Stomach (tissue), 8 donors: ENCODE measurements at regions not wholly inside any gene's neighbourhood (a gene's known extent, or its start where the extent isn't known, plus 50 kb on each side); places are given as distances from the start of the nearest gene placed in this dataset.
"Not testable (repeated sequence)": the region's sequence is repeated elsewhere in the genome, so short reads cannot be mapped to it uniquely, and the experiment has no call there.

Experiments
- DNase-seq, 2 donors: peaks; one replicate each; pipeline versions ENCODE4 v3.0.0 to v3.0.0-alpha.2; 2013 to 2019
- H3K27ac ChIP-seq, 5 donors: fragments of 200-600 bp in 4 of 5; sonication (generic) in 4 of 5; one replicate each; pipeline ENCODE4 v1.5.1; 2013 to 2019; ENCODE audit warnings: mild to moderate bottlenecking in 1 of 5, moderate library complexity in 1 of 5
- H3K27me3 ChIP-seq, 3 donors: fragments of 200-600 bp; sonication (generic); one replicate each; pipeline ENCODE4 v1.5.1; 2017 to 2019; ENCODE audit warnings: mixed run types in 1 of 3
- H3K36me3 ChIP-seq, 4 donors: fragments of 200-600 bp; sonication (generic); 1 replicate in 3 of 4; 2 replicates in 1 of 4; pipeline ENCODE4 v1.5.1; 2016 to 2019
- H3K4me1 ChIP-seq, 4 donors: fragments of 200-600 bp; sonication (generic); one replicate each; pipeline ENCODE4 v1.5.1; 2016 to 2019
- H3K4me3 ChIP-seq, 4 donors: fragments of 200-600 bp; sonication (generic) in 3 of 4; one replicate each; pipeline ENCODE4 v1.5.1; 2016 to 2019; ENCODE audit warnings: mild to moderate bottlenecking in 1 of 4
- H3K9me3 ChIP-seq, 4 donors: fragments of 200-600 bp; sonication (generic); one replicate each; pipeline ENCODE4 v1.5.1; 2016 to 2019
- CTCF ChIP-seq, 7 experiments: fragments of 450-650 bp in 4 of 7; fragments of 200-600 bp in 3 of 7; sonication (generic) in 3 of 7; IDR thresholded peaks; one replicate each; pipeline ENCODE4 v1.5.1; 2016 to 2019; ENCODE audit warnings: antibody characterized with exemption in 7 of 7, control low read depth in 2 of 7, mild to moderate bottlenecking in 1 of 7
- EP300 ChIP-seq: sonication (generic); formaldehyde crosslinking; IDR thresholded peaks from one replicate; pipeline ENCODE4 v1.6.1; 2017; ENCODE audit warnings: antibody characterized with exemption
- POLR2A ChIP-seq, 4 donors: fragments of 450-650 bp; IDR thresholded peaks; one replicate each; pipeline ENCODE4 v1.6.1; 2016; ENCODE audit warnings: antibody characterized with exemption in 4 of 4, control low read depth in 2 of 4, mild to moderate bottlenecking in 1 of 4, moderate library complexity in 1 of 4
- POLR2AphosphoS5 ChIP-seq, 3 donors: sonication (generic); formaldehyde crosslinking; IDR thresholded peaks; one replicate each; pipeline ENCODE4 v1.6.1; 2016; ENCODE audit warnings: antibody characterized with exemption in 3 of 3
- WGBS, 5 donors: extraction: QIAGEN DNeasy Blood & Tissue Kit in 3 of 5; methylation state at CpG; one replicate each; pipeline versions ENCODE4 v1.1.5 to v1.1.7; 2013 to 2018; 5-methylcytosine and 5-hydroxymethylcytosine counted together
- intact Hi-C: fragments of 100-400 bp; cut with DNase I; formaldehyde crosslinking; loops from one replicate; pipeline ENCODE4 v1.15.1; 2023; ENCODE audit warnings: low total_unique reads
- donor health status: healthy with polysubstance abuse.
- donor health status: Bipolar disorder and iron deficiency.
- donor health status: healthy.

- Histone ChIP-seq H3K4me3 (no peak overlapping the region), H3K27ac (no peak overlapping the region), H3K9me3 (peaks cover 0 to 23% (median 12%) of the 10 kb centered on the region in 4 donors), H3K36me3 (no peaks in the 10 kb centered on the region), H3K27me3 (no peaks in the 10 kb centered on the region), H3K4me1 (no peaks in the 10 kb centered on the region)
- DNase-seq, result no peak
- intact Hi-C loops, result no loop called here
- 41 to 76% (median 52%) methylated on average over 4 of the region's 4 CpGs for WGBS, 5 donors
- TF ChIP-seq POLR2AphosphoS5 (IDR thresholded peaks at IDR 0.05) (no peak), EP300 (no peak), POLR2A (IDR thresholded peaks at IDR 0.05) (no peak), CTCF (IDR thresholded peaks at IDR 0.05) (no peak)
Observed at GRCh38 chr10:38209332-38209731, 115.2 kb downstream of the ZNF37A start.

DNA sequence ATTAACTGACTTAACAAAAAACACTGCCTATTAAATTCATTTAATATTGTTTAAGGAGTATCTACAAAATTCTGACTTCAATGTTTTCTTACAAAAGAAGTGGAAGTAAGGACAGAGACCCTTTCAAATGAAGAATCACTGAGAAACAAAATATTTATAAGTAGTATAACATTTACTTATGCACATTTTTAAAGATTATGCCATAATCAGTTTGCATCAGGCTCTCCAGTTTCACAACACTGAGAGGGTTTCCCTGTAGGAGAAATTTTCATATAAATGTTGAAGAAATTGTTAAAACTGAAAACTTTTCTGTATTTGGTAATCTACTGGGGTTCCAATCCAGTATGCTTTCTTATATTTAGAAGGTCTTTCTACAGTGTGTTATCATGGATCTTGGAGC lies 115.6 kb downstream of the ZNF37A start:
- intact Hi-C loops, H3K36me3 ChIP-seq, H3K4me1 ChIP-seq, H3K27me3 ChIP-seq, H3K27ac ChIP-seq, DNase-seq, H3K4me3 ChIP-seq: not testable (repeated sequence)
- H3K9me3 ChIP-seq, result peaks cover 0 to 18% (median 7%) of the 10 kb centered on the region in 4 donors

GRCh38 chr10:38212460-38212859 lies 118.3 kb downstream of the ZNF37A start:
- peaks cover 0 to 20% (median 13%) of the 10 kb centered on the region in 4 donors for H3K9me3 ChIP-seq
- H3K27ac ChIP-seq, result no peak overlapping the region
- WGBS, 5 donors, result 54 to 77% (median 69%) methylated on average over 1 of the region's 1 CpG
- intact Hi-C loops, result no loop called here
- DNase-seq, result no peak
- H3K27me3 ChIP-seq, result no peaks in the 10 kb centered on the region
- no peaks in the 10 kb centered on the region for H3K36me3 ChIP-seq
- H3K4me1 ChIP-seq, result no peaks in the 10 kb centered on the region
- no peak overlapping the region for H3K4me3 ChIP-seq
- TF ChIP-seq CTCF (IDR thresholded peaks at IDR 0.05), result no peak
- TF ChIP-seq EP300, result no peak
- TF ChIP-seq POLR2AphosphoS5 (IDR thresholded peaks at IDR 0.05), result no peak
- TF ChIP-seq POLR2A (IDR thresholded peaks at IDR 0.05), result no peak

GRCh38 chr10:38226385-38226784 lies 132.2 kb downstream of the ZNF37A start:
- no peaks in the 10 kb centered on the region for H3K4me1 ChIP-seq
- no peak for DNase-seq
- no peak overlapping the region for H3K4me3 ChIP-seq
- H3K27me3 ChIP-seq, result no peaks in the 10 kb centered on the region
- intact Hi-C loops, result no loop called here
- H3K9me3 ChIP-seq, result peaks cover 0 to 49% (median 35%) of the 10 kb centered on the region in 4 donors
- no peaks in the 10 kb centered on the region for H3K36me3 ChIP-seq
- WGBS, 5 donors, result 66 to 85% (median 81%) methylated on average over 2 of the region's 2 CpGs
- TF ChIP-seq EP300 (no peak), CTCF (IDR thresholded peaks at IDR 0.05) (no peak), POLR2AphosphoS5 (IDR thresholded peaks at IDR 0.05) (no peak), POLR2A (IDR thresholded peaks at IDR 0.05) (no peak)
- no peak overlapping the region for H3K27ac ChIP-seq

DNA sequence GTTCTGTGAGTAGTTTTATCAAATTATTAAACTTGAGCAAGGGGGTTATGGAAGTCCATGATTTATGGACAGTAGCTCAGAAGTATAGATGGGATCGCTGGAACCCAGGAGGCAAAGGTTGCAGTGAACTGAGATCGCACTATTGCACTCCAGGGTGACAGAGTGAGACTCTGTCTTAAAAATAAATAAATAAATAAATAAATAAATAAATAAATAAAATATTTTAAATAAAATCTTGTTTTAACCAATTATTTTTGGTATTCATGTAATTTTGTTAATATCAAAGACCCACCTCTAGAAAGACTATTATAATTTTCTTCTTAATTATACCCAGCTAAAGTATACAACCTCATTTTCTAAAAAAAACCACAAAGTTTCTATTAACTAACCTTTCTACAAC lies 134.3 kb downstream of the ZNF37A start:
- H3K9me3 ChIP-seq, result peaks cover 0 to 49% (median 28%) of the 10 kb centered on the region in 4 donors
- WGBS, 5 donors, result 85 to 95% (median 88%) methylated on average over 2 of the region's 2 CpGs
- H3K27me3 ChIP-seq, result no peaks in the 10 kb centered on the region
- intact Hi-C loops, result no loop called here
- DNase-seq, result no peak
- no peaks in the 10 kb centered on the region for H3K36me3 ChIP-seq
- no peaks in the 10 kb centered on the region for H3K4me1 ChIP-seq
- no peak for TF ChIP-seq EP300
- TF ChIP-seq CTCF (IDR thresholded peaks at IDR 0.05), result no peak
- TF ChIP-seq POLR2A (IDR thresholded peaks at IDR 0.05), result no peak
- TF ChIP-seq POLR2AphosphoS5 (IDR thresholded peaks at IDR 0.05), result no peak
- H3K27ac ChIP-seq, result no peak overlapping the region
- H3K4me3 ChIP-seq, result no peak overlapping the region

DNA sequence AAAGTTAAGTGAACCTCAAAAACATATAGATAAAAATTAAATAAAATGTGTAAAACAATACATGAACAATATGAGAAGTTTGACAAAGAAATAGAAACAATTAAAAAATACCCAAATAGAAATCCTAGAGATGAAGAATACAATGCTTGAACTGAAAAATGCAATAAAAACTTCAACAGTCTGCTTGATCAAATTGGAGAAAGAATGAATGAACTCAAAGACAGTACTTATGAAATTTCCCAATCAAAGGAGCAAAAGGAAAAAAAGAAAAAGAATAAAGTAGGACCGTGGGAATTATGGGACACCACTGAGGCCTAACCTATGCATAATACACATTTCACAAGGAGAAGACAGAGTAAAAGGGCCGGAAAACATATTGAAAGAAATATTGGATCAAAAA lies 144.3 kb downstream of the ZNF37A start:
- H3K4me1 ChIP-seq, H3K4me3 ChIP-seq, H3K27ac ChIP-seq, DNase-seq, intact Hi-C loops, H3K36me3 ChIP-seq, H3K27me3 ChIP-seq: not testable (repeated sequence)
- 71 to 86% (median 78%) methylated on average over 2 of the region's 2 CpGs for WGBS, 5 donors
- H3K9me3 ChIP-seq, result peaks cover 0 to 17% (median 13%) of the 10 kb centered on the region in 4 donors

DNA sequence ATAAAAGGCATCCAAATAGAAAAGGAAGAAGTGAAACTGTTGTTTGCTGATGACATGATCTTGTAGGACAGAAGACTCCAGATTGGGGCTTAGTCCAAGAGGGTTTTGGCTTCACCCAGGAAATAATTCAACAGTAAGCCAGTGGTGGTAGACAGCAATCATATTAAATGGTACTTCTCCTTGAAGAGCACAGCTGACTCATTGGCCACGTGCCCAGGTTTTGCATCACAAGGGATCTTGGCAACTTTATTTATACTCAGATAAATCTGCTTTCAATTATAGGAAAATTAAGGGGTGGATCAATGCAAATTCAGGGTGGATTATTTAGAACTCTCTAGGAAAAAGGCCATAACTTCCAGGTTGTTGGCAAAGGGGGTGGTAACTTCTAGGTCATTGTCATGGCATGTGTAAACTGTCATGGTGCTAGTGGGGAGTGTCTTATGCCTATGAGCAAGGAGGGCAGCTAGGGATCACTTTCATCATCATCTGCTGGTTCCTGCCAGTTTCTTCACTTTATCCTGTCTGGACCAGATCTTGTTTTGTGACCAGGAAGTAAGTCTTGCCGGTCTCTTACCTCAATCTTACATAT lies 148.0 kb downstream of the ZNF37A start:
- H3K4me1 ChIP-seq, DNase-seq, intact Hi-C loops, H3K27ac ChIP-seq, H3K27me3 ChIP-seq, H3K4me3 ChIP-seq, H3K36me3 ChIP-seq: not testable (repeated sequence)
- H3K9me3 ChIP-seq, result peaks cover 0 to 30% (median 13%) of the 10 kb centered on the region in 4 donors
- 33 to 49% (median 39%) methylated on average over 2 of the region's 2 CpGs for WGBS, 5 donors

DNA sequence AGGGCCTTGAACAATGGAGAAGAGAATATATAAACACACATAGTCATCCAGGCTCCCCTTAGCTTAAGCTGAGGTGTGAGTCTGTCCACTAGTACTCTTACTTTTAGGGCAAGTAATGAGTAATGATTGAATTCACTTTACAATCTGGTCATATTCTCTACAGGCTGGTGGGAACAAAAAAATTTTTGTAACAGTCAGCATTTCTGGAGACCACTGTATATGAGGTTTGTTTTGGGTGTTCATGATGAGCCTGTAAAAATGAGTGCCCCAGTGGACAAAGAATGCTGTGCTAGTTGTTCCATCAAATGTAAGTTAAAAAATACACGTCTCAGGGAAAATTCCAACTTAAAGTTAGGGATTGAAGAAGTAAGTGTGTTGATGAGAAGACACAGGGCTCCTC lies 154.0 kb downstream of the ZNF37A start:
- H3K36me3 ChIP-seq, H3K27me3 ChIP-seq, H3K4me1 ChIP-seq, H3K27ac ChIP-seq, DNase-seq, H3K4me3 ChIP-seq, intact Hi-C loops: not testable (repeated sequence)
- 26 to 42% (median 38%) methylated on average over 1 of the region's 1 CpG for WGBS, 5 donors
- H3K9me3 ChIP-seq, result peaks cover 0 to 30% (median 9%) of the 10 kb centered on the region in 4 donors
